IMR-90 (cell line): ENCODE measurements at regions not wholly inside any gene's neighbourhood (a gene's known extent, or its start where the extent isn't known, plus 50 kb on each side); places are given as distances from the start of the nearest gene placed in this dataset.

Experiments
- ATAC-seq: fragments of 200-7000 bp; cut with Tn5 transposase; 2 replicates; pipeline ENCODE4 v1.9.1; 2020; ENCODE audit warnings: low read depth, mild to moderate bottlenecking, moderate library complexity
- BruUV-seq: library from RNA; stranded (reverse); fragments of 400-500 nt; replicated peaks from 2 replicates; lab custom pipeline; 2021; lab: Mats Ljungman, UMichigan
- CTCF ChIA-PET: fragments of 300-600 bp; formaldehyde crosslinking; extraction: SDS; loops from one replicate; lab custom pipeline; 2021; ENCODE audit warnings: antibody characterized with exemption; lab: Yijun Ruan, JAX
- POLR2A ChIA-PET: fragments of 300-600 bp; sonication (Branson Sonifier 250); formaldehyde crosslinking; loops from one replicate; lab custom pipeline; 2022; ENCODE audit warnings: antibody characterized with exemption; ENCODE audit not compliant: unreplicated experiment; lab: Charles Lee
- DNase-seq: peaks from one replicate; pipeline ENCODE4 v3.0.0; 2013
- H2AFZ ChIP-seq: replicated peaks from 2 replicates; pipeline ENCODE3; 2013; ENCODE audit warnings: low read length, mild to moderate bottlenecking; ENCODE audit not compliant: poor library complexity
- H2AK5ac ChIP-seq: 2 replicates; pipeline ENCODE4 v1.6.1; 2013; ENCODE audit warnings: low read depth, low read length, inconsistent platforms
- H2AK9ac ChIP-seq: replicated peaks from 2 replicates; pipeline ENCODE3; 2013; ENCODE audit warnings: mild to moderate bottlenecking, low read depth, low read length, moderate library complexity; ENCODE audit not compliant: poor library complexity
- H2BK120ac ChIP-seq: 2 replicates; pipeline ENCODE4 v1.6.1; 2013; ENCODE audit warnings: low read depth, low read length, inconsistent platforms
- H2BK15ac ChIP-seq: 3 replicates; pipeline ENCODE4 v1.6.1; 2013; ENCODE audit warnings: low read depth, low read length, inconsistent platforms
- H2BK20ac ChIP-seq: 2 replicates; pipeline ENCODE4 v1.6.1; 2013; ENCODE audit warnings: low read depth, mild to moderate bottlenecking, inconsistent platforms, low read length, moderate library complexity
- H2BK5ac ChIP-seq: 2 replicates; pipeline ENCODE4 v1.6.1; 2013; ENCODE audit warnings: mild to moderate bottlenecking, low read depth, low read length, inconsistent platforms; ENCODE audit not compliant: poor library complexity, severe bottlenecking
- H3K14ac ChIP-seq: replicated peaks from 2 replicates; pipeline ENCODE4 v1.6.1; 2013; ENCODE audit warnings: low read depth, low read length, inconsistent platforms
- H3K18ac ChIP-seq: 2 replicates; pipeline ENCODE4 v1.6.1; 2013; ENCODE audit warnings: low read depth, low read length, control low read depth
- H3K23ac ChIP-seq: 2 replicates; pipeline ENCODE4 v1.6.1; 2013; ENCODE audit warnings: low read depth, low read length, inconsistent platforms
- H3K27ac ChIP-seq: 2 replicates; pipeline ENCODE4 v1.5.1; 2013; ENCODE audit warnings: mild to moderate bottlenecking, control low read depth, low read length; ENCODE audit not compliant: insufficient read depth
- H3K27me3 ChIP-seq: 2 replicates; pipeline ENCODE4 v1.6.1; 2013; ENCODE audit warnings: low read length; ENCODE audit not compliant: control insufficient read depth, insufficient read depth
- H3K36me3 ChIP-seq: 2 replicates; pipeline ENCODE4 v1.6.1; 2013; ENCODE audit warnings: low read length, mixed read lengths; ENCODE audit not compliant: control insufficient read depth, insufficient read depth
- H3K4ac ChIP-seq: 2 replicates; pipeline ENCODE4 v1.6.1; 2013; ENCODE audit warnings: low read depth, low read length, inconsistent platforms
- H3K4me1 ChIP-seq: 2 replicates; pipeline ENCODE4 v1.6.1; 2013; ENCODE audit warnings: low read length, mixed read lengths; ENCODE audit not compliant: control insufficient read depth, insufficient read depth
- H3K4me2 ChIP-seq: 2 replicates; pipeline ENCODE4 v1.6.1; 2013; ENCODE audit warnings: low read depth, mild to moderate bottlenecking, control low read depth, low read length, moderate library complexity
- H3K4me3 ChIP-seq: 2 replicates; pipeline ENCODE4 v1.5.1; 2013; ENCODE audit warnings: low read depth, mild to moderate bottlenecking, control low read depth, low read length, moderate library complexity; ENCODE audit not compliant: insufficient read depth
- H3K56ac ChIP-seq: 2 replicates; pipeline ENCODE4 v1.6.1; 2013; ENCODE audit warnings: low read length, inconsistent platforms; ENCODE audit not compliant: insufficient read depth; ENCODE audit errors: extremely low read depth
- H3K79me1 ChIP-seq, 2 experiments: 2 replicates each; pipeline ENCODE4 v1.6.1; 2013; ENCODE audit warnings: low read length in 2 of 2, inconsistent platforms in 1 of 2, low read depth in 1 of 2
- H3K9ac ChIP-seq: 2 replicates; pipeline ENCODE4 v1.6.1; 2013; ENCODE audit warnings: low read depth, low read length, control low read depth
- H3K9me1 ChIP-seq: 2 replicates; pipeline ENCODE4 v1.6.1; 2013; ENCODE audit warnings: low read length, inconsistent platforms; ENCODE audit not compliant: insufficient read depth
- H3K9me3 ChIP-seq: 2 replicates; pipeline ENCODE4 v1.6.1; 2013; ENCODE audit warnings: low read length; ENCODE audit not compliant: control insufficient read depth, insufficient read depth
- H4K20me1 ChIP-seq: 2 replicates; pipeline ENCODE4 v1.6.1; 2013; ENCODE audit warnings: low read length, inconsistent platforms; ENCODE audit not compliant: insufficient read depth
- H4K5ac ChIP-seq: 2 replicates; pipeline ENCODE4 v1.6.1; 2013; ENCODE audit warnings: mild to moderate bottlenecking, low read depth, low read length, control low read depth
- H4K8ac ChIP-seq, 2 experiments: 2 replicates each; pipeline ENCODE4 v1.6.1; 2013; ENCODE audit warnings: low read depth in 2 of 2, low read length in 2 of 2, control low read depth in 1 of 2, inconsistent platforms in 1 of 2
- H4K91ac ChIP-seq: 2 replicates; pipeline ENCODE4 v1.6.1; 2013; ENCODE audit warnings: low read depth, low read length, inconsistent platforms; ENCODE audit not compliant: insufficient read depth
- BHLHE40 ChIP-seq: fragments of 150-350 bp; IDR thresholded peaks from 2 replicates; pipeline ENCODE4 v1.6.1; 2016; ENCODE audit warnings: mild to moderate bottlenecking, low read depth, low read length
- CEBPB ChIP-seq: IDR thresholded peaks from 2 replicates; pipeline ENCODE4 v1.6.1; 2012; ENCODE audit warnings: low read depth, low read length, improper control_type of control experiment
- CHD1 ChIP-seq: IDR thresholded peaks from 2 replicates; pipeline ENCODE4 v1.6.1; 2012; ENCODE audit warnings: low read depth, low read length, improper control_type of control experiment
- ELK1 ChIP-seq: fragments of 150-350 bp; IDR thresholded peaks from 2 replicates; pipeline ENCODE4 v1.6.1; 2016; ENCODE audit warnings: low read depth, mild to moderate bottlenecking, low read length, moderate library complexity, borderline replicate concordance
- MAFK ChIP-seq: IDR thresholded peaks from 2 replicates; pipeline ENCODE4 v1.6.1; 2012; ENCODE audit warnings: low read depth, low read length, improper control_type of control experiment
- MXI1 ChIP-seq: IDR thresholded peaks from 2 replicates; pipeline ENCODE4 v1.6.1; 2012; ENCODE audit warnings: low read depth, mild to moderate bottlenecking, low read length, moderate library complexity, borderline replicate concordance
- SMC3 ChIP-seq: fragments of 150-350 bp; IDR thresholded peaks from 2 replicates; pipeline ENCODE4 v1.6.1; 2016; ENCODE audit warnings: low read depth, mild to moderate bottlenecking, antibody characterized with exemption, low read length, moderate library complexity
- WGBS, 2 experiments: methylation state at CpG; one replicate each; pipeline versions ENCODE4 v1.1.5 to v1.1.7; 2013; ENCODE audit warnings: missing lambda C conversion rate in 2 of 2; ENCODE audit not compliant: insufficient read length in 1 of 2; ENCODE audit errors: extremely low coverage in 2 of 2; 5-methylcytosine and 5-hydroxymethylcytosine counted together
- dilution Hi-C: fragments of 300-500 bp; cut with HindIII; formaldehyde crosslinking; loops from one replicate; pipeline ENCODE4 v1.14.3; 2018; ENCODE audit warnings: low sequenced_read_pairs; ENCODE audit not compliant: unreplicated experiment
- in situ Hi-C: fragments of 300-500 bp; cut with MboI; formaldehyde crosslinking; loops from 3 replicates; pipeline ENCODE4 v1.14.3; 2019; ENCODE audit warnings: low sequenced_read_pairs, inconsistent platforms, mixed read lengths
- intact Hi-C: fragments of 100-400 bp; cut with micrococcal nuclease; formaldehyde crosslinking; loops from 2 replicates; pipeline ENCODE4 v1.10.0; 2022

- Histone ChIP-seq H2BK120ac (no peak overlapping the region), H3K9me1 (no peaks in the 10 kb centered on the region), H3K9me3 (no peaks in the 10 kb centered on the region), H3K14ac (no peak overlapping the region), H3K4me3 (no peak overlapping the region), H2BK20ac (no peak overlapping the region), H3K56ac (no peak overlapping the region), H4K91ac (no peak overlapping the region), H4K5ac (no peak overlapping the region), H3K4me1 (no peaks in the 10 kb centered on the region), H3K9ac (no peak overlapping the region), H2BK5ac (no peak overlapping the region), H3K23ac (no peak overlapping the region), H2AK9ac (no peak overlapping the region), H3K4ac (no peak overlapping the region), H2AK5ac (no peak overlapping the region), H3K79me1 (no peaks in the 10 kb centered on the region), H3K4me2 (no peak overlapping the region), H4K20me1 (no peaks in the 10 kb centered on the region), H4K8ac (no peak overlapping the region), H2BK15ac (no peak overlapping the region), H3K18ac (no peak overlapping the region), H3K27me3 (no peaks in the 10 kb centered on the region), H3K36me3 (no peaks in the 10 kb centered on the region), H3K27ac (no peak overlapping the region), H2AFZ (no peak overlapping the region)
- no peak for DNase-seq
- intact Hi-C loops = loop anchor here (1.0 kb wide), 1 partner anchor 39 kb away; no protein-coding TSS in a partner anchor
- in situ Hi-C loops = no loop called here
- dilution Hi-C loops = no loop called here
- no peak for ATAC-seq
- TF ChIP-seq SMC3 (no peak), BHLHE40 (no peak), MAFK (no peak), ELK1 (no peak), MXI1 (no peak), CHD1 (no peak), CEBPB (no peak)
- WGBS, 2 experiments = no CpG with 5 or more reads among the region's 2 CpGs
- no TSS peak for BruUV-seq
- POLR2A ChIA-PET = no interaction called here
- CTCF ChIA-PET = no interaction called here
These were observed 291.1 kb upstream of the PDZRN3 start for GRCh38 chr3:73915886-73916285.
